OCI-LY7 (cell line): ENCODE measurements at regions not wholly inside any gene's neighbourhood (a gene's known extent, or its start where the extent isn't known, plus 50 kb on each side); places are given as distances from the start of the nearest gene placed in this dataset.
"Not testable (repeated sequence)": the region's sequence is repeated elsewhere in the genome, so short reads cannot be mapped to it uniquely, and the experiment has no call there.

ENCODE experiments used
- BruUV-seq: library from RNA; stranded (reverse); fragments of 400-500 nt; replicated peaks from 2 replicates; lab custom pipeline; 2021; lab: Mats Ljungman, UMichigan
- CTCF ChIA-PET: fragments of 300-600 bp; sonication (Branson Sonifier 250); formaldehyde crosslinking; loops from one replicate; lab custom pipeline; 2022; ENCODE audit warnings: antibody characterized with exemption; ENCODE audit not compliant: unreplicated experiment; lab: Charles Lee
- POLR2A ChIA-PET: fragments of 300-600 bp; sonication (Branson Sonifier 250); formaldehyde crosslinking; loops from one replicate; lab custom pipeline; 2022; ENCODE audit warnings: antibody characterized with exemption; lab: Charles Lee
- DNase-seq: peaks from one replicate; pipeline ENCODE4 v3.0.0-alpha.2; 2015; ENCODE audit warnings: low spot score
- H2AFZ ChIP-seq: fragments of 200-600 bp; sonication (generic), shearing (Covaris generic); 2 replicates; pipeline ENCODE4 v1.6.1; 2014; ENCODE audit warnings: mild to moderate bottlenecking, antibody characterized with exemption, low read length, moderate library complexity
- H3K27ac ChIP-seq: fragments of 200-600 bp; sonication (generic); 2 replicates; pipeline ENCODE4 v1.5.1; 2014; ENCODE audit warnings: mixed run types, low read depth, mild to moderate bottlenecking, moderate library complexity, low read length, inconsistent platforms; ENCODE audit not compliant: poor library complexity, severe bottlenecking
- H3K36me3 ChIP-seq: fragments of 200-600 bp; sonication (generic); 2 replicates; pipeline ENCODE4 v1.6.1; 2014; ENCODE audit warnings: mild to moderate bottlenecking, antibody characterized with exemption, low read length, moderate library complexity, mixed read lengths; ENCODE audit not compliant: insufficient read depth
- H3K4me1 ChIP-seq: fragments of 200-600 bp; sonication (generic); 2 replicates; pipeline ENCODE4 v1.5.1; 2014; ENCODE audit warnings: mild to moderate bottlenecking, low read length; ENCODE audit not compliant: insufficient read depth, poor library complexity, severe bottlenecking
- H3K4me2 ChIP-seq: fragments of 200-600 bp; sonication (generic); 2 replicates; pipeline ENCODE4 v1.6.1; 2014; ENCODE audit warnings: mild to moderate bottlenecking, low read length
- H3K4me3 ChIP-seq: fragments of 200-600 bp; sonication (generic); 2 replicates; pipeline ENCODE4 v1.5.1; 2014; ENCODE audit warnings: mild to moderate bottlenecking, low read depth, low read length; ENCODE audit not compliant: poor library complexity, severe bottlenecking
- H3K79me2 ChIP-seq: fragments of 200-600 bp; sonication (generic); 2 replicates; pipeline ENCODE4 v1.6.1; 2016; ENCODE audit warnings: low read depth, mild to moderate bottlenecking, low read length, moderate library complexity, mixed read lengths; ENCODE audit not compliant: insufficient read depth
- H3K9me2 ChIP-seq: fragments of 200-600 bp; sonication (generic); 2 replicates; pipeline ENCODE4 v1.6.1; 2016; ENCODE audit warnings: mild to moderate bottlenecking, low read length, mixed read lengths; ENCODE audit not compliant: insufficient read depth
- H3K9me3 ChIP-seq: fragments of 200-600 bp; sonication (generic); 2 replicates; pipeline ENCODE4 v1.6.1; 2014; ENCODE audit warnings: mild to moderate bottlenecking, mixed run types, low read length, mixed read lengths
- H4K20me1 ChIP-seq: fragments of 200-600 bp; sonication (generic); 2 replicates; pipeline ENCODE4 v1.6.1; 2014; ENCODE audit warnings: mild to moderate bottlenecking, antibody characterized with exemption, low read length, moderate library complexity, mixed read lengths; ENCODE audit not compliant: insufficient read depth
- CTCF ChIP-seq: fragments of 200-600 bp; sonication (generic); conservative IDR thresholded peaks from 2 replicates; pipeline ENCODE4 v1.5.1; 2014; ENCODE audit warnings: mild to moderate bottlenecking, antibody characterized with exemption, low read length, moderate library complexity, mixed read lengths
- EZH2phosphoT487 ChIP-seq: fragments of 200-600 bp; sonication (generic); IDR thresholded peaks from 2 replicates; pipeline ENCODE4 v1.6.1; 2018; ENCODE audit warnings: low read depth, borderline replicate concordance, mild to moderate bottlenecking, mixed run types, antibody characterized with exemption, low read length, moderate library complexity, mixed read lengths
- intact Hi-C: fragments of 100-400 bp; cut with micrococcal nuclease; formaldehyde crosslinking; loops from one replicate; pipeline ENCODE4 v1.10.0; 2022; ENCODE audit not compliant: unreplicated experiment

DNA sequence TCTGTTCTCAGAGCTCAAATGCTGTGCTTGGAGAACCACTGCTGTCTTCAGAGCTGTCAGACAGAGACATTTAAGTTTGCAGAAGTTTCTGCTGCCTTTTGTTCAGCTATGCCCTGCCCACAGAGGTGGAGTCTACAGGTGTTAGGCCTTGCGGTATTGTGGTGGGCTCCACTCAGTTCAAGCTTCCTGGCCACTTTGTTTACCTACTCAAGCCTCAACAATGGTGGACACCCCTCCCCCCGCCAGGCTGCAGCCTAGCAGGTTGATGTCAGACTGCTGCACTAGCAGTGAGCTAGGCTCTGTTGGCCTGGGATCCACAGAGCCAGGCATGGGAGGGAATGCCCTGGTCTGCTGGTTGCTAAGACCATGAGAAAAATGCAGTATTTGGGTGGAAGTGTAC, 323.8 kb downstream of the BCAT1 start:
- H2AFZ ChIP-seq = no peak overlapping the region
- BruUV-seq = no TSS peak
- ChIA-PET POLR2A (no interaction called here), CTCF (no interaction called here)
- H3K79me2 ChIP-seq = no peaks in the 10 kb centered on the region
- no peaks in the 10 kb centered on the region for H4K20me1 ChIP-seq
- no peaks in the 10 kb centered on the region for H3K9me2 ChIP-seq
- H3K27ac ChIP-seq = no peak overlapping the region
- no peak overlapping the region for H3K4me3 ChIP-seq
- H3K4me1 ChIP-seq = no peaks in the 10 kb centered on the region
- H3K4me2 ChIP-seq = no peak overlapping the region
- intact Hi-C loops = no loop called here
- TF ChIP-seq EZH2phosphoT487 = no peak
- no peak for TF ChIP-seq CTCF
- H3K36me3 ChIP-seq = no peaks in the 10 kb centered on the region
- DNase-seq = no peak
- no peaks in the 10 kb centered on the region for H3K9me3 ChIP-seq

- H3K9me2 ChIP-seq, H3K9me3 ChIP-seq, H3K4me2 ChIP-seq, H3K79me2 ChIP-seq, DNase-seq, H3K27ac ChIP-seq, H2AFZ ChIP-seq, H4K20me1 ChIP-seq, H3K4me3 ChIP-seq, BruUV-seq, H3K4me1 ChIP-seq, CTCF ChIA-PET, POLR2A ChIA-PET, intact Hi-C loops, H3K36me3 ChIP-seq: not testable (repeated sequence)
Observed at GRCh38 chr12:24619954-24620353, 328.9 kb downstream of the BCAT1 start.

GRCh38 chr12:24617471-24617870, 331.4 kb downstream of the BCAT1 start:
- Histone ChIP-seq H3K9me2 (no peaks in the 10 kb centered on the region), H2AFZ (no peak overlapping the region), H3K4me1 (no peaks in the 10 kb centered on the region), H3K4me2 (no peak overlapping the region), H3K4me3 (no peak overlapping the region), H3K36me3 (no peaks in the 10 kb centered on the region), H3K27ac (no peak overlapping the region), H3K9me3 (no peaks in the 10 kb centered on the region), H3K79me2 (no peaks in the 10 kb centered on the region), H4K20me1 (no peaks in the 10 kb centered on the region)
- POLR2A ChIA-PET = no interaction called here
- BruUV-seq = no TSS peak
- CTCF ChIA-PET = no interaction called here
- TF ChIP-seq CTCF = no peak
- DNase-seq = no peak
- intact Hi-C loops = no loop called here
